Breast epithelium (tissue), 3 donors: ENCODE measurements at regions not wholly inside any gene's neighbourhood (a gene's known extent, or its start where the extent isn't known, plus 50 kb on each side); places are given as distances from the start of the nearest gene placed in this dataset.

Experiments used
- POLR2AphosphoS5 ChIP-seq, 3 donors: sonication (generic); formaldehyde crosslinking; IDR thresholded peaks; one replicate each; pipeline ENCODE4 v1.6.1; 2017; ENCODE audit warnings: antibody characterized with exemption in 3 of 3
- TF ChIP-seq, protein P1 (sequence below), 3 donors: fragments of 450-650 bp; IDR thresholded peaks; one replicate each; pipeline ENCODE4 v1.5.1; 2016 to 2017; ENCODE audit warnings: antibody characterized with exemption in 3 of 3, mild to moderate bottlenecking in 3 of 3, moderate library complexity in 3 of 3

DNA sequence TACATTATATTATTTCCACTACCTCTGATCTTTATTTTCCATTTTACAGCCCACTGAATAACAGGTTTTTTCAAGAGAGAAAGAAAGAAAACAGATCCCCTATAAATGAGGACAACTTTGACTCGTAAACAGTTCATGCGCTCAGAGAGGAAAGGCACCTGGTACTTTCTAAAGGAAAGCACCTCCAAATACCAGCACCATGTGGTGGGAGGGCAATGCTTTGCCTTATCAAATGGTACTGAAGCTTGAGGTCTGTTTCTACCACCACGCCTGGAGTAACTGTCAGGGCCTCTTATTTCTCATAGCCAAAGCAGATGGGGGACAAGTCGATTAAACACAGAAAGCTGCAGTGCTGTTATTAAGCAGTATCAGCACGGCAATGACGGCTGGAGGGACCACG, 510.3 kb upstream of the ZFHX3 start:
- no peak for TF ChIP-seq POLR2AphosphoS5 (IDR thresholded peaks at IDR 0.05)
- TF ChIP-seq, protein P1, sequence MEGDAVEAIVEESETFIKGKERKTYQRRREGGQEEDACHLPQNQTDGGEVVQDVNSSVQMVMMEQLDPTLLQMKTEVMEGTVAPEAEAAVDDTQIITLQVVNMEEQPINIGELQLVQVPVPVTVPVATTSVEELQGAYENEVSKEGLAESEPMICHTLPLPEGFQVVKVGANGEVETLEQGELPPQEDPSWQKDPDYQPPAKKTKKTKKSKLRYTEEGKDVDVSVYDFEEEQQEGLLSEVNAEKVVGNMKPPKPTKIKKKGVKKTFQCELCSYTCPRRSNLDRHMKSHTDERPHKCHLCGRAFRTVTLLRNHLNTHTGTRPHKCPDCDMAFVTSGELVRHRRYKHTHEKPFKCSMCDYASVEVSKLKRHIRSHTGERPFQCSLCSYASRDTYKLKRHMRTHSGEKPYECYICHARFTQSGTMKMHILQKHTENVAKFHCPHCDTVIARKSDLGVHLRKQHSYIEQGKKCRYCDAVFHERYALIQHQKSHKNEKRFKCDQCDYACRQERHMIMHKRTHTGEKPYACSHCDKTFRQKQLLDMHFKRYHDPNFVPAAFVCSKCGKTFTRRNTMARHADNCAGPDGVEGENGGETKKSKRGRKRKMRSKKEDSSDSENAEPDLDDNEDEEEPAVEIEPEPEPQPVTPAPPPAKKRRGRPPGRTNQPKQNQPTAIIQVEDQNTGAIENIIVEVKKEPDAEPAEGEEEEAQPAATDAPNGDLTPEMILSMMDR (IDR thresholded peaks at IDR 0.05) = no peak
